ENCODE measurements at regions not wholly inside any gene's neighbourhood (a gene's known extent, or its start where the extent isn't known, plus 50 kb on each side); places are given as distances from the start of the nearest gene placed in this dataset.

DNA sequence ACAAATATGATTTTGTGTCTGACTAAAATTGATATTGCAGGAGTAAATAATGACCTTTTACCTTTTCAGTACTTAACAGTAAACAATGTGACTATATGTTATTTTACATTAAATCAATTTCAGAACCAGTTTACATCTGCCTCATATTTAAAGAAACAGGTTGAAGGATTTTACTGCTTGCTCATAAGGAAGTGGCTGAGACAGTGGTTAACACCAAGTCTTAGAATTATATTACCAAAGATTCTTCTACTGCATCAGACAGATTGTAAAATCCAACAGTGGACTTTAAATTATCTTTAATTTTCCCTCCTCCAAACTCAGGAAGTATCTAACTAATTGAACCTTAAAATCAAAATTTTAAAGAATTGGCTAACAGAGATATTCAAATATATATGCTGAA lies 1929.9 kb downstream of the PCDH9 start:
- FAIRE-seq = no peak
- ChIA-PET CTCF (no interaction called here), RAD21 (ENCODE audit: unreplicated experiment) (no interaction called here), SMC1A (ENCODE audit: uncharacterized antibody, unreplicated experiment) (no interaction called here), POLR2A (no interaction called here)
- H3K27ac ChIP-seq (ENCODE audit: control insufficient read depth, insufficient read depth) = no peak overlapping the region
- no peaks in the 10 kb centered on the region for H3K36me3 ChIP-seq (ENCODE audit: control insufficient read depth in 2 of 2, insufficient read depth in 2 of 2, low read length in 1 of 2)
- TF ChIP-seq ATF7 (IDR thresholded peaks at IDR 0.05; ENCODE audit: low read depth) = no peak
- TF ChIP-seq SIN3A (IDR thresholded peaks at IDR 0.05; ENCODE audit: low read depth, low read length) = no peak
- no peak for TF ChIP-seq ZZZ3 (IDR thresholded peaks at IDR 0.05; ENCODE audit: control insufficient read depth, insufficient read length, low read depth)
- no peak for TF ChIP-seq TCF7 (IDR thresholded peaks at IDR 0.05; ENCODE audit: borderline replicate concordance)
- no peak for TF ChIP-seq E2F8 (IDR thresholded peaks at IDR 0.05; ENCODE audit: low read depth, partially characterized antibody)
- no peak for TF ChIP-seq IKZF2 (IDR thresholded peaks at IDR 0.05)
- TF ChIP-seq PBX3 (IDR thresholded peaks at IDR 0.05; ENCODE audit: insufficient replicate concordance, low read depth, low read length) = no peak
- no peak for TF ChIP-seq RB1 (IDR thresholded peaks at IDR 0.05; ENCODE audit: borderline replicate concordance)
- no peak for TF ChIP-seq SIX5 (IDR thresholded peaks at IDR 0.05; ENCODE audit: low read depth, low read length, severe bottlenecking)
- TF ChIP-seq STAT1 (conservative IDR thresholded peaks at IDR 0.05) = no peak
- TF ChIP-seq RBBP5 (conservative IDR thresholded peaks at IDR 0.05) = no peak
- no peak for TF ChIP-seq ESRRA (IDR thresholded peaks at IDR 0.05; ENCODE audit: low read length)
- no peak for TF ChIP-seq ZNF687 (IDR thresholded peaks at IDR 0.05)
- no peak for TF ChIP-seq CREB1 (IDR thresholded peaks at IDR 0.05; ENCODE audit: low read depth)
- no peak for TF ChIP-seq MEF2A (IDR thresholded peaks at IDR 0.05; ENCODE audit: insufficient read depth, low read depth, low read length)
- TF ChIP-seq, protein P1, sequence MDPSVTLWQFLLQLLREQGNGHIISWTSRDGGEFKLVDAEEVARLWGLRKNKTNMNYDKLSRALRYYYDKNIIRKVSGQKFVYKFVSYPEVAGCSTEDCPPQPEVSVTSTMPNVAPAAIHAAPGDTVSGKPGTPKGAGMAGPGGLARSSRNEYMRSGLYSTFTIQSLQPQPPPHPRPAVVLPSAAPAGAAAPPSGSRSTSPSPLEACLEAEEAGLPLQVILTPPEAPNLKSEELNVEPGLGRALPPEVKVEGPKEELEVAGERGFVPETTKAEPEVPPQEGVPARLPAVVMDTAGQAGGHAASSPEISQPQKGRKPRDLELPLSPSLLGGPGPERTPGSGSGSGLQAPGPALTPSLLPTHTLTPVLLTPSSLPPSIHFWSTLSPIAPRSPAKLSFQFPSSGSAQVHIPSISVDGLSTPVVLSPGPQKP (IDR thresholded peaks at IDR 0.05; ENCODE audit: low read depth, low read length) = no peak
- TF ChIP-seq YBX1 (IDR thresholded peaks at IDR 0.05) = no peak
- TF ChIP-seq SUZ12 (IDR thresholded peaks at IDR 0.05; ENCODE audit: unreplicated experiment) = no peak
- no peak for TF ChIP-seq MTA2 (IDR thresholded peaks at IDR 0.05; ENCODE audit: low read depth)
- BruUV-seq (replicated peaks) = no TSS peak
- no peak overlapping the region for H3K4me3 ChIP-seq
- ATAC-seq = no peak
- no peaks in the 10 kb centered on the region for H3K27me3 ChIP-seq (replicated peaks in 1 of 2; ENCODE audit: control insufficient read depth in 2 of 2, insufficient read depth in 2 of 2, low read length in 1 of 2)
- H4K20me1 ChIP-seq (ENCODE audit: control insufficient read depth, insufficient read depth) = no peaks in the 10 kb centered on the region
- H3K79me2 ChIP-seq (ENCODE audit: control insufficient read depth, insufficient read depth, low read length) = no peaks in the 10 kb centered on the region
- no peaks in the 10 kb centered on the region; the same call in 2 of the 3 replicates for H3K9me3 ChIP-seq (replicated peaks; ENCODE audit: control insufficient read depth, insufficient read depth, low read length)
- H2AFZ ChIP-seq (ENCODE audit: control insufficient read depth, low read depth, low read length) = no peak overlapping the region
- intact Hi-C loops (cut with micrococcal nuclease; ENCODE audit: unreplicated experiment) = no loop called here
- no peak overlapping the region for H3K9ac ChIP-seq (ENCODE audit: control insufficient read depth, insufficient read depth, low read length)
- in situ Hi-C loops (cut with MboI) = no loop called here
- DNase-seq (ENCODE audit: low read depth, low spot score) = no peak
- H3K4me1 ChIP-seq (ENCODE audit: control insufficient read depth, insufficient read depth, low read length) = no peaks in the 10 kb centered on the region
- H3K4me2 ChIP-seq (ENCODE audit: control insufficient read depth, insufficient read depth) = no peak overlapping the region
